ENCODE measurements at regions not wholly inside any gene's neighbourhood (a gene's known extent, or its start where the extent isn't known, plus 50 kb on each side); places are given as distances from the start of the nearest gene placed in this dataset.

DNA sequence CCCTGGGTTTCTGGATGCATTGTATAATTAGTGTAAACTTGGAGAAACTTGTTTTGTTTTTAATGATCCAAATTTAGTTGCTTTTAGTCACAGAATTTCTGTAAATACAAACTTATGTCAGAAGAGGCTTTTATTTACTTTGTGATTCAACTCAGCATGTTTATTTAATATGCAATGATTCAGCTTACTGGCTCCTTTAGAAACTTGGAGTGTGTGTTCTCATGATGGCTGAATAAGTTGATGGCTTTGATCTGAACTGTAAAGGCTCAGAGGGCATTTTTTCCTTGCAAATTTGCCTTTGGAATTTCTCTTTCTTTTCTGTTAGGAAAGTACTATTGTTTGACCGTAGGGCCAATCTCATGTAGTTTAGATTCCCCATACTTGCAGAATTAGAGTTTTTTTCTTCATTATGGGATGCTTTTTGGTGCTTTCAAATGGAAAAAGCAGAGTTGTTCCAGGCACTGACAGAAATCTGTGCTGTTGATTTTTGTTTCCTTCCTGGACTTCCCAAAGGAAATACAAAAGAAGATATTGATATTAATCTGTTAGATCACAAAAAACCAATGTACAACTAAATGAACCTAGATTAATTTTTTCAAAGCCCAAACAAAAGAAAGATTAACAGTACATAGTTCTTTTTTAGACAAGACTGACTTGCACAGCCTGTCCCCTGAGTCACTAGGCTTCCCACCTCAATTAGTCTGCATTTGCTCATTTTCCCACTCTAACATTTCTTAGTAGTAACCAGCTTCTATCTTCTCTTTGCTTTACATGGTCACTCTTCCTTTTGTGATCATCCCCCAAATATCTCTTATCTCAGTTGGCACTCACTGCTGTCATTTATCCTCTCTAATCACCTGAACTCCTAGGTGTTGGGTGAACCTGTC is 96.8 kb upstream of the AGR3 start:
- DNase-seq (ENCODE audit: low spot score), result no peak
- in situ Hi-C loops (cut with MboI; ENCODE audit: low pct_unique_long_range_greater_than_20kb, low sequenced_read_pairs, unreplicated experiment), result loop anchor here (25.0 kb wide), 2 partner anchors 559 to 684 kb away; no protein-coding TSS in a partner anchor
- TF ChIP-seq, protein P1, sequence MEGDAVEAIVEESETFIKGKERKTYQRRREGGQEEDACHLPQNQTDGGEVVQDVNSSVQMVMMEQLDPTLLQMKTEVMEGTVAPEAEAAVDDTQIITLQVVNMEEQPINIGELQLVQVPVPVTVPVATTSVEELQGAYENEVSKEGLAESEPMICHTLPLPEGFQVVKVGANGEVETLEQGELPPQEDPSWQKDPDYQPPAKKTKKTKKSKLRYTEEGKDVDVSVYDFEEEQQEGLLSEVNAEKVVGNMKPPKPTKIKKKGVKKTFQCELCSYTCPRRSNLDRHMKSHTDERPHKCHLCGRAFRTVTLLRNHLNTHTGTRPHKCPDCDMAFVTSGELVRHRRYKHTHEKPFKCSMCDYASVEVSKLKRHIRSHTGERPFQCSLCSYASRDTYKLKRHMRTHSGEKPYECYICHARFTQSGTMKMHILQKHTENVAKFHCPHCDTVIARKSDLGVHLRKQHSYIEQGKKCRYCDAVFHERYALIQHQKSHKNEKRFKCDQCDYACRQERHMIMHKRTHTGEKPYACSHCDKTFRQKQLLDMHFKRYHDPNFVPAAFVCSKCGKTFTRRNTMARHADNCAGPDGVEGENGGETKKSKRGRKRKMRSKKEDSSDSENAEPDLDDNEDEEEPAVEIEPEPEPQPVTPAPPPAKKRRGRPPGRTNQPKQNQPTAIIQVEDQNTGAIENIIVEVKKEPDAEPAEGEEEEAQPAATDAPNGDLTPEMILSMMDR (IDR thresholded peaks at IDR 0.05; ENCODE audit: extremely low read depth, insufficient read depth, missing control alignments), result no peak

DNA sequence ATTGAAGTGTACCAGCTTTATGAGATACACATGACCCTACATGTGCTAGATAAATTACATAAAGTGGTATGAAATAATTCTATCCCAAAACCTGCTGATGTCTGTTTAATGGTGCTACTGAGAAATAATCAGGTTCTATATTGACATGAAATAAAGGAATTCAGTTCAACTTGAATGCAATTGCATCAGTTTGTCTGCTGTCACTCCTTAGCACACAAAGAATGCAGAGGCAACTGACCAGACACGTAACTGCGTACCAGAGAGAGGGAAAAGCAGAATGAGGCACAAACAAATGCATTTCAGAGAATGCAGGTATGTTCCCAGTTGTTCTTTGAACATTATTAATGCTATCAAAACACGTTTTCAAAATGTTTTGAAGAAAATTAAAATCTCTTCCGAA is 98.8 kb upstream of the AGR3 start:
- in situ Hi-C loops (cut with MboI; ENCODE audit: low pct_unique_long_range_greater_than_20kb, low sequenced_read_pairs, unreplicated experiment), result loop anchor here (25.0 kb wide), 2 partner anchors 557 to 682 kb away; no protein-coding TSS in a partner anchor
- no peak for DNase-seq (ENCODE audit: low spot score)
- TF ChIP-seq, protein P1 (IDR thresholded peaks at IDR 0.05; ENCODE audit: extremely low read depth, insufficient read depth, missing control alignments), result no peak

DNA sequence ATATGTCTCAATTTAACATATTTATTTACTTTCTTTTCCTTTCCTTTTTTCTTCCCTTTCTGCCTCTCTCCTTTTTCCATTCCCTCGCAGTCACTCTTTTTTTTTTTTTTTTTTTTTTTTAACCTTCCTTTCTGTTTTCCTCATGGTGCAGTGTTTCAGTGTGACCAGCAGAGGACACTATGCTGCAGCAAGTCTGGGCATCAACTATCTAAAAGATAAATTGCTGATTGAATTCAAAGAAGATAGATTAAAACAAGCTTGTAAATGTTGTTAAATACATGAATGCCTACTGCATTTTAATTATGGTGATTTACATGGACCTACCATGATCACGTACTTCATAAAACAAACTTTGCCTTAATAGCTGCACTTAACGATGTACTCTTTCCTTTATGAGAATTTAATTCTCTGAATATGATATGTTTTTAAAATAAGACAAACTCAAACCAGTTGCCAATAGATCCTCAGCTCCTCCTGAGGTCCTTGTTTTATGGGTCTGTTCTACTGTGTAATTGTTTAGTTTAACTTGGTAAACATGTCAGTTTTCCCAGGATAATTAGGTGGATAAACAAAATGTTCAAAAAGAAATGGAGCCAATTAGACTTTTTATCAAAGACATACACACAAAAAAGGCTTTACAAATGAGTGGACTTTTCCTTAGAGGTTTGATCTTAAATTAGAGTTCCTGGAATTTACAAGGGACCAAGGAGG is 101.0 kb upstream of the AGR3 start:
- TF ChIP-seq, protein P1 (IDR thresholded peaks at IDR 0.05; ENCODE audit: extremely low read depth, insufficient read depth, missing control alignments), result peak; percentile 83
- in situ Hi-C loops (cut with MboI; ENCODE audit: low pct_unique_long_range_greater_than_20kb, low sequenced_read_pairs, unreplicated experiment), result loop anchor here (25.0 kb wide), 2 partner anchors 555 to 680 kb away; no protein-coding TSS in a partner anchor

DNA sequence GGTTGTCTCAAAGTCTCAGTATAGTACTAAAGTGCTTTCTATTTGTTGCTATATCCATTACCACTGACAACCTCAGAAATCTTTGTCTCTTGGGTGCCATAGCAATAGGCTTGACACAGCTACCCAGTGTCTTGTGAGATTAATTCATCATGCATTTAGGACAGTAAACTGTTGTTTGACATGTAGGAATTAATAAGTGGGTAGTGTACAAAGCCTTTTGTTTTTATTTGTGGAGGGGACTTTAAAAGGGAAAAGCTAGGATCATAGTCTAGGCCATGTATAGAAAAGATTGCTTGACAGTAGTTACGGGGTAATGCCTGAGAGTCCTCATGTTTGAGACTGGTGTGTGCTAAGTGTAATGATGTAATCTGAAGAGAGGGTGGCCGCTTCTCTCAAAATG is 102.6 kb upstream of the AGR3 start:
- no peak for DNase-seq (ENCODE audit: low spot score)
- TF ChIP-seq, protein P1 (IDR thresholded peaks at IDR 0.05; ENCODE audit: extremely low read depth, insufficient read depth, missing control alignments), result no peak
- in situ Hi-C loops (cut with MboI; ENCODE audit: low pct_unique_long_range_greater_than_20kb, low sequenced_read_pairs, unreplicated experiment), result loop anchor here (25.0 kb wide), 2 partner anchors 553 to 678 kb away; no protein-coding TSS in a partner anchor

More for the DNA sequence above, 101.0 kb upstream of the AGR3 start:
- DNase-seq (ENCODE audit: low spot score), result no peak

DNA sequence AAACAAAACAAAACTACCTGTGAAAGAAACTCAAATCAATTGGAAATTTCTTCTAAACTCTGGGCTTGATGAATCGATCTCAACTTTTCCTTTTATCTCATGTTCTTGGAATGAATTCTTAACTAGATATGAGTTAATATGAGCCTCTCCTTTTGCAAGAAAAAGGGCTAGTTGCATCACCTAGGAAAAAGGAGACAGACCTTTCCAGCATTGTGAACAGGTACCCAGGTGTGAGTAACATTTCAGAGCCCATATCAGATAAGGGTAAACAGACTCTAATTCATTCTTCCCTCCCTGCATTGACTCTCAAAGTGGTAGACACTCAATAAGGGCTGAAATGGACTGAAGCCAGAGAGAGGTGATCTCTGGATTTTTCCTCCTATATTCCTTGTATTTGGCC is 103.8 kb upstream of the AGR3 start:
- TF ChIP-seq, protein P1 (IDR thresholded peaks at IDR 0.05; ENCODE audit: extremely low read depth, insufficient read depth, missing control alignments), result no peak
- in situ Hi-C loops (cut with MboI; ENCODE audit: low pct_unique_long_range_greater_than_20kb, low sequenced_read_pairs, unreplicated experiment), result loop anchor here (5.0 to 25.0 kb wide), 3 partner anchors 317 to 677 kb away; no protein-coding TSS in a partner anchor
- DNase-seq (ENCODE audit: low spot score), result no peak

DNA sequence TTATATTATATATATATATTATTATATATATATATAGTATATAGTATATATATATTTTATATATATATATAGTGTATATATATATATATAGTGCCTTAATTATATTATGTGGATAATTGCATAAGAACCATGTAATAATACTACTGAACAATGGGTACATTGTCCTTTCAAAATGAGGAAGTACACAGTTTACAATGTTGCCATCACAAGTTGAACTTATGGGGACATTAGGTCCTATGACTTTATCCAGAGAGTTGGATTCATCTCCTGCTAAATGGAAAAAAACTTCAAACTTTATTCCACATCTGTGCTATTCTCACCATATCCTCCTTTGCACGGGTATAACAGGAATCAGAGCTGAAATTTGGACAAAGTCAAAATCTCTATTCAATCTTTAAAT is 105.0 kb upstream of the AGR3 start:
- no peak for DNase-seq (ENCODE audit: low spot score)
- TF ChIP-seq, protein P1 (IDR thresholded peaks at IDR 0.05; ENCODE audit: extremely low read depth, insufficient read depth, missing control alignments), result no peak
- in situ Hi-C loops (cut with MboI; ENCODE audit: low pct_unique_long_range_greater_than_20kb, low sequenced_read_pairs, unreplicated experiment), result loop anchor here (5.0 to 25.0 kb wide), 3 partner anchors 316 to 676 kb away; no protein-coding TSS in a partner anchor

All from GM13977 (cell line).